ENCODE measurements at regions not wholly inside any gene's neighbourhood (a gene's known extent, or its start where the extent isn't known, plus 50 kb on each side); places are given as distances from the start of the nearest gene placed in this dataset.

DNA sequence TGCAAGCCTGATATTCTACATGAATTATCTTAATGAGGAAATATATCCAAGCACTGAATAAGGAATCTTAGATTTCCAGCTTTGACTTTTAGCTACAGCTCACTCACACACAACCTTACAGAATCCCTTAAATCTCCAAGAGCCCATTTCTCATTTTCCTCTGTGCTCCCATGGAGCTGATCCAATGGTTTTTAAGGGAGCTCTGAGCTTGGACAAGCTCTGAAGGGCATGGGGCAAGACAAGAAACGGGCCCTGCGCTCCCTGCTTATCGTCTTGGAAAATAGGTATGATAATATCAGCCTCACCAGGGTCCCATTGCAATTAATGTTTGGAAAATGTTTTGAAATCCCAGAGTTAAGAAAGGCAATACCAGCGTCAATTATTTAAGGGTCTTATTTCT, 1021.7 kb downstream of the NR2F1-AS1 start:
- TF ChIP-seq, protein P1, sequence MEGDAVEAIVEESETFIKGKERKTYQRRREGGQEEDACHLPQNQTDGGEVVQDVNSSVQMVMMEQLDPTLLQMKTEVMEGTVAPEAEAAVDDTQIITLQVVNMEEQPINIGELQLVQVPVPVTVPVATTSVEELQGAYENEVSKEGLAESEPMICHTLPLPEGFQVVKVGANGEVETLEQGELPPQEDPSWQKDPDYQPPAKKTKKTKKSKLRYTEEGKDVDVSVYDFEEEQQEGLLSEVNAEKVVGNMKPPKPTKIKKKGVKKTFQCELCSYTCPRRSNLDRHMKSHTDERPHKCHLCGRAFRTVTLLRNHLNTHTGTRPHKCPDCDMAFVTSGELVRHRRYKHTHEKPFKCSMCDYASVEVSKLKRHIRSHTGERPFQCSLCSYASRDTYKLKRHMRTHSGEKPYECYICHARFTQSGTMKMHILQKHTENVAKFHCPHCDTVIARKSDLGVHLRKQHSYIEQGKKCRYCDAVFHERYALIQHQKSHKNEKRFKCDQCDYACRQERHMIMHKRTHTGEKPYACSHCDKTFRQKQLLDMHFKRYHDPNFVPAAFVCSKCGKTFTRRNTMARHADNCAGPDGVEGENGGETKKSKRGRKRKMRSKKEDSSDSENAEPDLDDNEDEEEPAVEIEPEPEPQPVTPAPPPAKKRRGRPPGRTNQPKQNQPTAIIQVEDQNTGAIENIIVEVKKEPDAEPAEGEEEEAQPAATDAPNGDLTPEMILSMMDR (conservative IDR thresholded peaks at IDR 0.05; ENCODE audit: low read length), result no peak
- no peak for TF ChIP-seq EZH2phosphoT487 (IDR thresholded peaks at IDR 0.05; ENCODE audit: borderline replicate concordance, low read depth, low read length)

Data from OCI-LY7 (cell line).